H1 (cell line): ENCODE measurements at regions not wholly inside any gene's neighbourhood (a gene's known extent, or its start where the extent isn't known, plus 50 kb on each side); places are given as distances from the start of the nearest gene placed in this dataset.

ENCODE experiments used
- RNF2 ChIP-seq: fragments of 200-900, 300-1000 bp; sonication (generic); IDR thresholded peaks from 2 replicates; pipeline ENCODE4 v1.7.1; 2016; ENCODE audit warnings: borderline replicate concordance, low read depth, mild to moderate bottlenecking, antibody characterized with exemption, low read length; ENCODE audit not compliant: poor library complexity, severe bottlenecking; ENCODE audit errors: missing control alignments

GRCh38 chr17:65402513-65403496, 158.6 kb downstream of the AXIN2 start (continued):
- no peak for TF ChIP-seq RNF2
